ACHN (cell line): ENCODE measurements at regions not wholly inside any gene's neighbourhood (a gene's known extent, or its start where the extent isn't known, plus 50 kb on each side); places are given as distances from the start of the nearest gene placed in this dataset.

Experiments used
- DNase-seq: peaks from one replicate; pipeline ENCODE4 v3.0.0-alpha.2; 2015
- in situ Hi-C: cut with HindIII; loops from 2 replicates; pipeline ENCODE4 v1.10.0; 2017; ENCODE audit warnings: low sequenced_read_pairs, low pct_ligation_motif_present, low pct_unique_long_range_greater_than_20kb

- in situ Hi-C loops = no loop called here
- no peak for DNase-seq
Measured at GRCh38 chr2:66968946-66969345, 428.2 kb upstream of the ETAA1 start.

GRCh38 chr2:66981074-66981473, 416.1 kb upstream of the ETAA1 start:
- no peak for DNase-seq
- in situ Hi-C loops = no loop called here

DNA sequence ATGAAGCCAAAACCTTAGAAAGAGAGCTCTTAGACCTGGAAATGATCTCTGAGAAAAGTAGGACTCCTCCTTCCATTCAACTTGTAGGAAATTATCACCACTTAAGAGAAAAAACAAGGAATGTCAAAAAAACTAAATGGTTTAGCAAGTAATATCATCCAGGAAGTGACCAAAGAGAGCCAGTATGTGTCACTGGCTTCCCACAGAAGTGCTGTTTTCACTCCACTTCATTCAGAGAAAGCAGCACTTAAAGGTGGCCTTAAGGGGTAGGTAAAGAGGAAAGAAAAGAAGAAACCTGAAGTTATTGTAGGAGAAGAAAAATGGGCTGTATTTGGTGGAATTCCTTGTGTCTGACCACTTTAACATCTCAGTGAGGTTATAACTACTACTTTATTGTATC, 414.4 kb upstream of the ETAA1 start:
- no peak for DNase-seq
- in situ Hi-C loops = no loop called here

GRCh38 chr2:66984864-66985263, 412.3 kb upstream of the ETAA1 start:
- in situ Hi-C loops = no loop called here
- no peak for DNase-seq

GRCh38 chr2:66985906-66986305, 411.2 kb upstream of the ETAA1 start:
- DNase-seq = no peak
- in situ Hi-C loops = no loop called here

- in situ Hi-C loops = no loop called here
- DNase-seq = no peak
Measured at GRCh38 chr2:66987733-66988132, 409.4 kb upstream of the ETAA1 start.

DNA sequence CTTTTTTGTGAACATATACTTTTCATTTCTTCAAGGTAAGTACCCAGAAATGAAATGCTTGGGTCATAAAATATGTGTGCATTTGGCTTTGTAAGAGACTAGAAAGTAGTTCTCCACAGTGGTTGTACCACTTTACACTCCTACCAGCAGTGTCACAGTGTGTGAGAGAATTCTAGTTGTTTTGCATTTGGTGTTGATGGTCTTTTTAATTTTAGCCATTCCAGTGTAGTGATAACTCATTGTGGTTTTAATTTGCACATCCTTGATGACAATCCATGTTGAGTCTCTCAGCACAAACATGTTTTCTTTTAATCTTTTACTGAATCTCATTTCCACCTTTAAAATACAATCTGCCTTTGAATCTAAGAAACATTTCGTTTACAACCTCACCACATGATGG, 402.5 kb upstream of the ETAA1 start:
- DNase-seq = no peak
- in situ Hi-C loops = no loop called here

DNA sequence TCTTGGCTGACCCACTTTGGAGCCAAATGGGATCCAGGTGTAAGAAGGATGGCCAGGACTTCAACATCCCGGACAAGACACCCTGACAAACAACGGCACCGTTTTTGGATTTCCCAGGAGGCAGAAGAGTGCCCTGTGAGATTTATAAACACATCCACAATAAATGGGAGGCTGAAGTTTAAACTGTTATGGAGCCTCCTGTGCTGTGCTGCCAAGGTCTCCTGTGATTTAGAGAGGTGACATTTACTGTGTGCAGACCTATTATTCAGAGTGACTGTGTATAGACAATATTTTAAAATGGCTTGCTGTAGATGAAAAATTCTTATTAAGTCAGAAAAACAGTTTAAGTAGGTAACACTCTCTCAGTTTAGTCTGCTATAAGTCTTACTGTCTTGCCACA, 401.5 kb upstream of the ETAA1 start:
- in situ Hi-C loops = no loop called here

GRCh38 chr2:67002618-67003371, 394.3 kb upstream of the ETAA1 start:
- DNase-seq = no peak
- in situ Hi-C loops = no loop called here

More for the DNA sequence above, 401.5 kb upstream of the ETAA1 start:
- no peak for DNase-seq

- DNase-seq = no peak
- in situ Hi-C loops = no loop called here
Measured at GRCh38 chr2:67006373-67006960, 390.7 kb upstream of the ETAA1 start.

- DNase-seq = no peak
- in situ Hi-C loops = no loop called here
Measured at GRCh38 chr2:67008155-67008554, 389.0 kb upstream of the ETAA1 start.

- no peak for DNase-seq
- in situ Hi-C loops = no loop called here
Measured at GRCh38 chr2:67012165-67012564, 385.0 kb upstream of the ETAA1 start.

DNA sequence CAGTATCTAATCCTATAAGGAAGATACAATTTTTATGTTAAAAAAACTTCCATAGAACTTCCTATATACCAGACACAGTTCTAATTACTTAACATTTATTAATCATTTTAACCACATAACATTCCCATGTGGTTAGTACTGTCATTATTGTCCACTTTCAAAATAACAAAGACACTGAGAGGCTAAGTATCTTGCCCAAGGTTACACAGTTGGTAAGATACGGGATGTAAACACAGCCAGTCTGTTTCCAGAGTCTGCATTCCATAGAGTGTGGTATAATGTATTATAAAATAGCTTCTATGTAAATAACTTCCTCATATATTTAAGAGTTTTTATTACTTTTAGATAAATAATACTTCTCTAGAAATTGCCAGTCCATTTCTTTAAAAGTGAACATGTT, 383.3 kb upstream of the ETAA1 start:
- in situ Hi-C loops = no loop called here
- no peak for DNase-seq

GRCh38 chr2:67015681-67016080, 381.5 kb upstream of the ETAA1 start:
- DNase-seq = no peak

DNA sequence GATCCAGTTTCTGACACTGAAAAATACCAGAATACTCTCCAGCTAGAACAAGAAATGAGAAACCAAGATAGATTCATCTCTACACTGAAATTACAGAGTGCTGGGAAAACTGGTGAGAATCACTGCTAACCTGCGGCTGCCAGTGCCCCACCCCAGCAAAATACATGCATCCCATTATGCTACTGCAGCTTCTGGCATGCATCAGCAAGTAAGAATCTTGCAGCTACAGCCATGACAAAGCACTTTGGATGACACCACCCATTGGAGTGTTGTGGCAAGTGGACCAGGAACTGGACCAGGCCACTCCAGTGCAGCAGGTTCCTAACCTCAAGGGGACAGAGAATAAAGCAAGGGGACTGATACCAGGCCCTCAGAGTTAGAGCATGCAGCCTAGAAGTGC, 378.8 kb upstream of the ETAA1 start:
- in situ Hi-C loops = no loop called here
- no peak for DNase-seq

More at GRCh38 chr2:67015681-67016080, 381.5 kb upstream of the ETAA1 start:
- in situ Hi-C loops = no loop called here

- no peak for DNase-seq
- in situ Hi-C loops = no loop called here
Measured at GRCh38 chr2:67032076-67032475, 365.1 kb upstream of the ETAA1 start.

- in situ Hi-C loops = no loop called here
- no peak for DNase-seq
Measured at GRCh38 chr2:67036444-67036843, 360.7 kb upstream of the ETAA1 start.

DNA sequence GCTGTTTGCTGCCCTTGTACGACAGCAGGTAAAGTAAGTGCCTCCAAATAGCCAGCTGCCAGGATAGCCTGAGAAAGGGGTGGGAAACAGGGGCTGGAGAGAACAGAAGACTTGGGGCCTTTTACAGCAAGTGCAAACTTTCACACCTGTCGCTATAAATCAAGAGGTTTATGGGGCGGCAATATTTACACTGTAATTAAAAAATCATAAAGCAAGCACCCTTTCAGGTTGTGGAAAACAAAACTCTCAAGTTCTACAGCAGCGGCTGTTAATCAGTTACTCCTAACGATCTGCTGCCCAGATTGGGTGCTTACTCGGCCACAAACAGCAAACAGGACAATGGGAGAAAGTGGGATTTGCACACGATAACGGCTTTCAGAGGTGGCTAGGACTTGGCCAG, 359.5 kb upstream of the ETAA1 start:
- no peak for DNase-seq
- in situ Hi-C loops = no loop called here

DNA sequence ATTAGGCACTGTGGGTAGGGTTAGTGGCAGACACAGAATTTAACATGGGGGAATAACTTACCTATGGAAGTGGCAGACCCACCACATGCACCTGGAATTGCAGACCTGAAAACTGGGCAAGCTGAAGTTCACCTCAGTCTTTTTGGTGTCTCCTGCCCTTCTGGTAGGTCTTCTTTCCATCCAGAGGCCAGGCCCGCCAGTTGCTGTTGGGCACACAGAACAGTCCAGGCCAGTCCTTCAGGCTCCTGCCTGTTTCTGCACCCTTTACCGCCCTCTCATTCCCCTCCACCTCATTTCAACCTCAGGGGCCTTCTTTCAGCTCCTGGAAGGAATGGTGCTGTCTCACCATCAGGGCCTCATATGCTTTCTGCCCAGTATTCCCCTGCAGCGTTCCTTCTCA, 358.9 kb upstream of the ETAA1 start:
- no peak for DNase-seq
- in situ Hi-C loops = no loop called here

DNA sequence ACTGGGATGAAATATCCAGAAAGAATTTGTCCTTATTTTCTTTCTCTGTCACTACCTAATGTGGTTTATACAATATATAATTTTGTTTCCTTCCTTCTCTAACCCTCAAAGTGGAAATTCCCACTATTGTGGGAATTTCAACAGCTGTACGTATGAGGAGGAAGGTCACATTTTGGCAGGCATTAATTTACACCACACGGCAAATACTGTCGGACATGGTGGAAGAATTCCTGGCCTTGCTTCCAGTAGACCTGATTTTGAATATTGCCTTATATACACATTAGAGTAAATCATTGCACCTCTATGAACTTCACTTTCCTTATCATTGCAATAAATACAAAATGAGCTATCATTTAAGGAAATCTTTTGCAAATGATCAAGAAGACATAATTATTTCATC, 358.1 kb upstream of the ETAA1 start:
- in situ Hi-C loops = no loop called here
- no peak for DNase-seq
